IPS-20b (cell line): ENCODE measurements at regions not wholly inside any gene's neighbourhood (a gene's known extent, or its start where the extent isn't known, plus 50 kb on each side); places are given as distances from the start of the nearest gene placed in this dataset.

Experiments used
- H3K27ac ChIP-seq: one replicate; pipeline ENCODE4 v1.5.1; 2013; ENCODE audit warnings: low read length
- H3K27me3 ChIP-seq: 2 replicates; pipeline ENCODE4 v1.6.1; 2013; ENCODE audit warnings: mild to moderate bottlenecking, low read length, inconsistent platforms; ENCODE audit not compliant: insufficient read depth
- H3K36me3 ChIP-seq: 2 replicates; pipeline ENCODE4 v1.6.1; 2013; ENCODE audit warnings: low read depth, mild to moderate bottlenecking, inconsistent platforms, low read length, moderate library complexity; ENCODE audit not compliant: insufficient read depth
- H3K4me1 ChIP-seq: 2 replicates; pipeline ENCODE4 v1.6.1; 2013; ENCODE audit warnings: mild to moderate bottlenecking, control low read depth, inconsistent platforms, low read length, moderate library complexity; ENCODE audit not compliant: insufficient read depth
- H3K4me3 ChIP-seq: 2 replicates; pipeline ENCODE4 v1.5.1; 2013; ENCODE audit warnings: mild to moderate bottlenecking, low read length, inconsistent platforms
- H3K9ac ChIP-seq: 2 replicates; pipeline ENCODE4 v1.6.1; 2013; ENCODE audit warnings: low read depth, mild to moderate bottlenecking, inconsistent platforms, low read length, moderate library complexity
- H3K9me3 ChIP-seq: 2 replicates; pipeline ENCODE4 v1.6.1; 2013; ENCODE audit warnings: mild to moderate bottlenecking, low read depth, low read length, inconsistent platforms; ENCODE audit not compliant: insufficient read depth

- H3K4me3 ChIP-seq: no peak overlapping the region
- no peaks in the 10 kb centered on the region for H3K36me3 ChIP-seq
- H3K9me3 ChIP-seq: no peaks in the 10 kb centered on the region
- no peak overlapping the region for H3K9ac ChIP-seq
- no peak overlapping the region for H3K27ac ChIP-seq
- no peaks in the 10 kb centered on the region for H3K27me3 ChIP-seq
- H3K4me1 ChIP-seq: no peaks in the 10 kb centered on the region
Observed at GRCh38 chr5:2899311-2899710, 147.8 kb upstream of the IRX2 start.

- Histone ChIP-seq H3K27ac (no peak overlapping the region), H3K27me3 (no peaks in the 10 kb centered on the region), H3K36me3 (no peaks in the 10 kb centered on the region), H3K9me3 (no peaks in the 10 kb centered on the region), H3K9ac (no peak overlapping the region), H3K4me1 (no peaks in the 10 kb centered on the region), H3K4me3 (no peak overlapping the region)
Observed at GRCh38 chr5:2898661-2899060, 147.2 kb upstream of the IRX2 start.

- no peaks in the 10 kb centered on the region for H3K36me3 ChIP-seq
- no peaks in the 10 kb centered on the region for H3K9me3 ChIP-seq
- H3K4me3 ChIP-seq: no peak overlapping the region
- H3K27ac ChIP-seq: no peak overlapping the region
- H3K9ac ChIP-seq: no peak overlapping the region
- H3K27me3 ChIP-seq: no peaks in the 10 kb centered on the region
- H3K4me1 ChIP-seq: no peaks in the 10 kb centered on the region
Observed at GRCh38 chr5:2897276-2897961, 145.9 kb upstream of the IRX2 start.

- no peak overlapping the region for H3K4me3 ChIP-seq
- H3K27me3 ChIP-seq: no peaks in the 10 kb centered on the region
- H3K36me3 ChIP-seq: no peaks in the 10 kb centered on the region
- H3K4me1 ChIP-seq: no peaks in the 10 kb centered on the region
- H3K9me3 ChIP-seq: no peaks in the 10 kb centered on the region
- H3K9ac ChIP-seq: no peak overlapping the region
- H3K27ac ChIP-seq: no peak overlapping the region
Observed at GRCh38 chr5:2896371-2897275, 145.1 kb upstream of the IRX2 start.

- Histone ChIP-seq H3K4me1 (no peaks in the 10 kb centered on the region), H3K9ac (no peak overlapping the region), H3K27me3 (no peaks in the 10 kb centered on the region), H3K27ac (no peak overlapping the region), H3K36me3 (no peaks in the 10 kb centered on the region), H3K4me3 (no peak overlapping the region), H3K9me3 (no peaks in the 10 kb centered on the region)
Observed at GRCh38 chr5:2895876-2896275, 144.4 kb upstream of the IRX2 start.

GRCh38 chr5:2895196-2895595, 143.7 kb upstream of the IRX2 start:
- H3K4me3 ChIP-seq: no peak overlapping the region
- H3K27me3 ChIP-seq: no peaks in the 10 kb centered on the region
- H3K27ac ChIP-seq: no peak overlapping the region

GRCh38 chr5:2894736-2895135, 143.3 kb upstream of the IRX2 start:
- Histone ChIP-seq H3K9me3 (no peaks in the 10 kb centered on the region), H3K4me3 (no peak overlapping the region), H3K4me1 (no peaks in the 10 kb centered on the region)

More at GRCh38 chr5:2895196-2895595, 143.7 kb upstream of the IRX2 start:
- H3K4me1 ChIP-seq: no peaks in the 10 kb centered on the region
- H3K9ac ChIP-seq: no peak overlapping the region
- no peaks in the 10 kb centered on the region for H3K9me3 ChIP-seq
- H3K36me3 ChIP-seq: no peaks in the 10 kb centered on the region

GRCh38 chr5:2894316-2894715, 142.8 kb upstream of the IRX2 start:
- Histone ChIP-seq H3K4me1 (no peaks in the 10 kb centered on the region), H3K9me3 (no peaks in the 10 kb centered on the region), H3K36me3 (no peaks in the 10 kb centered on the region), H3K27me3 (no peaks in the 10 kb centered on the region; the same call in 1 of the 2 replicates), H3K4me3 (no peak overlapping the region), H3K27ac (no peak overlapping the region), H3K9ac (no peak overlapping the region)

More at GRCh38 chr5:2894736-2895135, 143.3 kb upstream of the IRX2 start:
- Histone ChIP-seq H3K9ac (no peak overlapping the region), H3K27me3 (no peaks in the 10 kb centered on the region; the same call in 1 of the 2 replicates), H3K27ac (no peak overlapping the region), H3K36me3 (no peaks in the 10 kb centered on the region)

- Histone ChIP-seq H3K4me3 (no peak overlapping the region), H3K27ac (no peak overlapping the region), H3K27me3 (no peaks in the 10 kb centered on the region; the same call in 1 of the 2 replicates), H3K36me3 (no peaks in the 10 kb centered on the region), H3K9ac (no peak overlapping the region), H3K9me3 (no peaks in the 10 kb centered on the region), H3K4me1 (no peaks in the 10 kb centered on the region)
Observed at GRCh38 chr5:2892466-2893000, 141.1 kb upstream of the IRX2 start.

- no peaks in the 10 kb centered on the region for H3K9me3 ChIP-seq
- H3K4me3 ChIP-seq: no peak overlapping the region
- H3K27me3 ChIP-seq: no peaks in the 10 kb centered on the region; the same call in 1 of the 2 replicates
Observed at GRCh38 chr5:2891781-2892180, 140.3 kb upstream of the IRX2 start.

GRCh38 chr5:2890011-2890410, 138.5 kb upstream of the IRX2 start:
- no peaks in the 10 kb centered on the region for H3K36me3 ChIP-seq
- H3K9ac ChIP-seq: no peak overlapping the region
- no peak overlapping the region for H3K27ac ChIP-seq
- no peaks in the 10 kb centered on the region for H3K9me3 ChIP-seq
- no peaks in the 10 kb centered on the region; the same call in 1 of the 2 replicates for H3K27me3 ChIP-seq
- H3K4me3 ChIP-seq: no peak overlapping the region
- H3K4me1 ChIP-seq: no peaks in the 10 kb centered on the region

More at GRCh38 chr5:2891781-2892180, 140.3 kb upstream of the IRX2 start:
- no peak overlapping the region for H3K9ac ChIP-seq
- no peaks in the 10 kb centered on the region for H3K4me1 ChIP-seq
- H3K27ac ChIP-seq: no peak overlapping the region
- no peaks in the 10 kb centered on the region for H3K36me3 ChIP-seq
